PC-3 (cell line): ENCODE measurements at regions not wholly inside any gene's neighbourhood (a gene's known extent, or its start where the extent isn't known, plus 50 kb on each side); places are given as distances from the start of the nearest gene placed in this dataset.

Source experiments
- ATAC-seq: fragments of 200-7000 bp; cut with Tn5 transposase; 2 replicates; pipeline ENCODE4 v1.9.1; 2020; ENCODE audit warnings: mild to moderate bottlenecking, moderate library complexity
- BruUV-seq: library from RNA; stranded (reverse); fragments of 400-500 nt; replicated peaks from 2 replicates; lab custom pipeline; 2021; lab: Mats Ljungman, UMichigan
- CTCF ChIA-PET: fragments of 300-600 bp; sonication (Branson Sonifier 250); formaldehyde crosslinking; loops from one replicate; lab custom pipeline; 2022; ENCODE audit warnings: antibody characterized with exemption; lab: Charles Lee
- POLR2A ChIA-PET: fragments of 300-600 bp; sonication (Branson Sonifier 250); formaldehyde crosslinking; loops from one replicate; lab custom pipeline; 2022; ENCODE audit warnings: antibody characterized with exemption; ENCODE audit not compliant: unreplicated experiment; lab: Charles Lee
- DNase-seq: peaks from one replicate; pipeline ENCODE4 v3.0.0-alpha.2; 2015
- H2AFZ ChIP-seq: fragments of 300-600 bp; sonication (generic); 2 replicates; pipeline ENCODE4 v1.6.0; 2016; ENCODE audit warnings: antibody characterized with exemption, low read length
- H3F3A ChIP-seq: fragments of 300-600 bp; sonication (generic); one replicate; pipeline ENCODE4 v1.6.0; 2017; ENCODE audit warnings: antibody characterized with exemption, low read length, control low read depth, mild to moderate bottlenecking; ENCODE audit not compliant: unreplicated experiment
- H3K27ac ChIP-seq: fragments of 300-600 bp; sonication (generic); 2 replicates; pipeline ENCODE4 v1.5.1; 2016; ENCODE audit warnings: mild to moderate bottlenecking, low read length
- H3K27me3 ChIP-seq: fragments of 300-600 bp; sonication (generic); 2 replicates; pipeline ENCODE4 v1.6.1; 2016; ENCODE audit warnings: low read length, mixed read lengths
- H3K36me3 ChIP-seq: fragments of 300-600 bp; sonication (generic); 2 replicates; pipeline ENCODE4 v1.6.1; 2016; ENCODE audit warnings: low read depth, mixed run types, low read length, mixed read lengths
- H3K4me1 ChIP-seq: fragments of 300-600 bp; sonication (generic); 2 replicates; pipeline ENCODE4 v1.5.1; 2016; ENCODE audit warnings: low read length; ENCODE audit not compliant: insufficient read depth
- H3K4me2 ChIP-seq: fragments of 300-600 bp; sonication (generic); 2 replicates; pipeline ENCODE4 v1.6.0; 2016; ENCODE audit warnings: low read length
- H3K4me3 ChIP-seq: fragments of 300-600 bp; sonication (generic); 2 replicates; pipeline ENCODE4 v1.5.1; 2016; ENCODE audit warnings: mild to moderate bottlenecking, low read length, mixed read lengths
- H3K79me2 ChIP-seq: fragments of 300-600 bp; sonication (generic); 2 replicates; pipeline ENCODE4 v1.6.1; 2017; ENCODE audit warnings: low read length, mixed read lengths
- H3K9ac ChIP-seq: fragments of 300-600 bp; sonication (generic); 2 replicates; pipeline ENCODE4 v1.6.0; 2016; ENCODE audit warnings: mild to moderate bottlenecking, low read length
- H3K9me2 ChIP-seq: fragments of 300-600 bp; sonication (generic); replicated peaks from 2 replicates; pipeline ENCODE4 v1.6.1; 2016; ENCODE audit warnings: mixed run types, low read length, mixed read lengths
- H3K9me3 ChIP-seq: fragments of 300-600 bp; sonication (generic); 2 replicates; pipeline ENCODE4 v1.6.1; 2016; ENCODE audit warnings: low read length, mixed read lengths
- H4K20me1 ChIP-seq: fragments of 300-600 bp; sonication (generic); 2 replicates; pipeline ENCODE4 v1.6.1; 2016; ENCODE audit warnings: low read length, mixed read lengths
- CTCF ChIP-seq: fragments of 300-600 bp; sonication (generic); conservative IDR thresholded peaks from 2 replicates; pipeline ENCODE4 v1.5.1; 2017; ENCODE audit warnings: antibody characterized with exemption, low read depth, mild to moderate bottlenecking, low read length
- EZH2 ChIP-seq: fragments of 300-600 bp; sonication (generic); IDR thresholded peaks from one replicate; pipeline ENCODE4 v1.6.1; 2017; ENCODE audit warnings: antibody characterized with exemption, mild to moderate bottlenecking, low read length; ENCODE audit not compliant: unreplicated experiment
- EZH2phosphoT487 ChIP-seq: fragments of 300-600 bp; sonication (generic); IDR thresholded peaks from 2 replicates; pipeline ENCODE4 v1.6.1; 2018; ENCODE audit warnings: mild to moderate bottlenecking, antibody characterized with exemption, low read length, borderline replicate concordance
- intact Hi-C: fragments of 100-400 bp; cut with micrococcal nuclease; formaldehyde crosslinking; loops from 2 replicates; pipeline ENCODE4 v1.9.0; 2023

- ATAC-seq (no peak), DNase-seq (peak; percentile 34)
- no peak for TF ChIP-seq EZH2
- no peak for TF ChIP-seq EZH2phosphoT487
- TF ChIP-seq CTCF = no peak
- Histone ChIP-seq H3K9me2 (no peaks in the 10 kb centered on the region), H3K27me3 (no peaks in the 10 kb centered on the region), H3K9ac (no peak overlapping the region), H3K79me2 (no peaks in the 10 kb centered on the region), H3K9me3 (no peaks in the 10 kb centered on the region), H2AFZ (no peak overlapping the region), H3K27ac (no peak overlapping the region), H3K36me3 (no peaks in the 10 kb centered on the region), H4K20me1 (no peaks in the 10 kb centered on the region), H3K4me2 (no peak overlapping the region), H3K4me1 (peaks cover 38% of the 10 kb centered on the region), H3F3A (peaks cover 4% of the 10 kb centered on the region), H3K4me3 (no peak overlapping the region)
- CTCF ChIA-PET = no interaction called here
- POLR2A ChIA-PET = no interaction called here
- BruUV-seq = no TSS peak
- intact Hi-C loops = no loop called here
Measured at GRCh38 chr2:234425639-234426603, 71.0 kb downstream of the ARL4C start.

- CTCF ChIA-PET = no interaction called here
- Histone ChIP-seq H3K27ac (no peak overlapping the region), H3K27me3 (no peaks in the 10 kb centered on the region), H3K79me2 (no peaks in the 10 kb centered on the region), H3K9me3 (no peaks in the 10 kb centered on the region), H2AFZ (no peak overlapping the region), H3K4me1 (peaks cover 38% of the 10 kb centered on the region), H4K20me1 (no peaks in the 10 kb centered on the region), H3K9ac (no peak overlapping the region), H3K9me2 (no peaks in the 10 kb centered on the region), H3F3A (peaks cover 4% of the 10 kb centered on the region), H3K4me3 (no peak overlapping the region), H3K36me3 (no peaks in the 10 kb centered on the region), H3K4me2 (no peak overlapping the region)
- ATAC-seq (no peak), DNase-seq (no peak)
- no TSS peak for BruUV-seq
- POLR2A ChIA-PET = no interaction called here
- intact Hi-C loops = loop anchor here (2.0 to 5.0 kb wide), 2 partner anchors 55 to 68 kb away; no protein-coding TSS in a partner anchor
- TF ChIP-seq EZH2phosphoT487 (no peak), EZH2 (no peak), CTCF (no peak)
Measured at GRCh38 chr2:234423884-234424283, 73.0 kb downstream of the ARL4C start.

- Histone ChIP-seq H3K27ac (peak overlapping the region; percentile 50), H3K4me2 (peak overlapping the region; percentile 41), H3K79me2 (no peaks in the 10 kb centered on the region), H3K9me3 (no peaks in the 10 kb centered on the region), H3K36me3 (no peaks in the 10 kb centered on the region), H3K9ac (no peak overlapping the region), H3K27me3 (no peaks in the 10 kb centered on the region), H4K20me1 (no peaks in the 10 kb centered on the region), H3K4me3 (no peak overlapping the region), H3K4me1 (peaks cover 38% of the 10 kb centered on the region), H2AFZ (no peak overlapping the region), H3K9me2 (no peaks in the 10 kb centered on the region), H3F3A (peaks cover 4% of the 10 kb centered on the region)
- DNase-seq = no peak
- POLR2A ChIA-PET = no interaction called here
- no TSS peak for BruUV-seq
- CTCF ChIA-PET = interaction anchor here (0.8 kb wide), 1 partner anchor 311 kb away, joined by 3 read pairs; no protein-coding TSS in a partner anchor
- intact Hi-C loops = loop anchor here (1.0 to 5.0 kb wide), 5 partner anchors 41 to 171 kb away; no protein-coding TSS in a partner anchor
- TF ChIP-seq EZH2 = no peak
- no peak for TF ChIP-seq CTCF
- no peak for TF ChIP-seq EZH2phosphoT487
- ATAC-seq = no peak
Measured at GRCh38 chr2:234422981-234423431, 73.9 kb downstream of the ARL4C start.
